ENCODE measurements at regions not wholly inside any gene's neighbourhood (a gene's known extent, or its start where the extent isn't known, plus 50 kb on each side); places are given as distances from the start of the nearest gene placed in this dataset.

DNA sequence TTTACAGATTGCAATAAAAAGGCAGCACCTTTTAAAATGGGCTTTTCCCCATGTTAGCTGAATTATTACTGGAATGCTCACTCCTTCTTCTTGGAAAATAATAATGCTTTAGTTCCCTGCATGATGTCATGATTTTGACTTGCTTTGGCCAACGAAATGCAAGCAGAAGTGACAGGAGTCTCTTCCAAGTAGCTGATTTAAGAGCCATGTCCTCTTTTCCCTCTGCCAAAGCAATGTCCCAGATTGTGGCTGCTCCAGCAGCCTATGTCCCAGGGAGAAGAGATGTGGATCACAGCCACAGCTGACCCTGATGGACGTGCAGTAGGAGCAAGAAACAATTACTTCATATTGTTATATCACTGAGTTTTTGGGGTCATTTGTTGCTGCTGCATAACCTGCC lies 246.6 kb downstream of the HAPSTR1 start:
- TF ChIP-seq EZH2 (IDR thresholded peaks at IDR 0.05; ENCODE audit: insufficient read depth, poor library complexity, severe bottlenecking) (no peak), EZH2phosphoT487 (IDR thresholded peaks at IDR 0.05; ENCODE audit: insufficient read depth, low read depth) (no peak)
